Liver (tissue), 8 donors: ENCODE measurements at regions not wholly inside any gene's neighbourhood (a gene's known extent, or its start where the extent isn't known, plus 50 kb on each side); places are given as distances from the start of the nearest gene placed in this dataset.

Source experiments
- DNase-seq: peaks from one replicate; pipeline ENCODE4 v3.0.0-alpha.2; 2017; ENCODE audit warnings: low spot score
- H3K27ac ChIP-seq, 2 donors: one replicate each; pipeline ENCODE4 v1.7.0; 2013; ENCODE audit warnings: inconsistent platforms in 2 of 2, low read length in 2 of 2, control low read depth in 1 of 2, low read depth in 1 of 2, mild to moderate bottlenecking in 1 of 2
- H3K27me3 ChIP-seq, 4 donors: one replicate each; pipeline versions ENCODE4 v1.6.1 to v1.7.0; 2013; ENCODE audit warnings: low read length in 3 of 4, inconsistent platforms in 1 of 4, mild to moderate bottlenecking in 1 of 4, moderate library complexity in 1 of 4; ENCODE audit not compliant: control insufficient read depth in 4 of 4, insufficient read depth in 4 of 4
- H3K36me3 ChIP-seq, 4 donors: one replicate each; pipeline versions ENCODE4 v1.6.1 to v1.7.0; 2013; ENCODE audit warnings: low read length in 3 of 4, mild to moderate bottlenecking in 3 of 4, low read depth in 1 of 4, moderate library complexity in 1 of 4; ENCODE audit not compliant: control insufficient read depth in 4 of 4, insufficient read depth in 3 of 4
- H3K4me1 ChIP-seq, 4 donors: one replicate each; pipeline versions ENCODE4 v1.6.1 to v1.7.0; 2013; ENCODE audit warnings: low read length in 3 of 4, mild to moderate bottlenecking in 3 of 4, moderate library complexity in 1 of 4; ENCODE audit not compliant: control insufficient read depth in 4 of 4, insufficient read depth in 4 of 4
- H3K4me3 ChIP-seq, 3 donors: one replicate each; pipeline versions ENCODE4 v1.6.1 to v1.7.0; 2013; ENCODE audit warnings: low read length in 3 of 3, control low read depth in 1 of 3, low read depth in 1 of 3, mild to moderate bottlenecking in 1 of 3
- H3K9ac ChIP-seq, 2 donors: one replicate each; pipeline ENCODE4 v1.7.0; 2013; ENCODE audit warnings: low read length in 2 of 2, mild to moderate bottlenecking in 2 of 2, moderate library complexity in 2 of 2, control low read depth in 1 of 2, low read depth in 1 of 2
- H3K9me3 ChIP-seq, 4 donors: one replicate each; pipeline versions ENCODE4 v1.6.1 to v1.7.0; 2013; ENCODE audit warnings: low read length in 3 of 4; ENCODE audit not compliant: control insufficient read depth in 4 of 4
- ATF3 ChIP-seq: IDR thresholded peaks from 2 replicates; pipeline ENCODE4 v1.6.1; 2016; ENCODE audit warnings: antibody characterized with exemption
- CTCF ChIP-seq: fragments of 150-350 bp; IDR thresholded peaks from 2 replicates; pipeline ENCODE4 v1.5.1; 2017; ENCODE audit warnings: improper control_type of control experiment, low read depth, low read length; ENCODE audit not compliant: missing input control
- EGR1 ChIP-seq, 2 donors: IDR thresholded peaks; 2 replicates each; pipeline ENCODE4 v1.6.1; 2016 to 2018; ENCODE audit warnings: antibody characterized with exemption in 2 of 2, low read depth in 2 of 2
- FOXA1 ChIP-seq: IDR thresholded peaks from 2 replicates; pipeline ENCODE4 v1.6.1; 2016; ENCODE audit warnings: antibody characterized with exemption
- FOXA2 ChIP-seq: IDR thresholded peaks from 2 replicates; pipeline ENCODE4 v1.6.1; 2016; ENCODE audit warnings: antibody characterized with exemption
- GABPA ChIP-seq, 2 donors: IDR thresholded peaks in 1 of 2; conservative IDR thresholded peaks in 1 of 2; 2 replicates each; pipeline ENCODE4 v1.6.1; 2016; ENCODE audit warnings: antibody characterized with exemption in 2 of 2, mild to moderate bottlenecking in 1 of 2, moderate library complexity in 1 of 2
- HNF4A ChIP-seq, 2 donors: conservative IDR thresholded peaks; 2 replicates each; pipeline ENCODE4 v1.6.1; 2016; ENCODE audit warnings: antibody characterized with exemption in 2 of 2, mild to moderate bottlenecking in 2 of 2
- HNF4G ChIP-seq: IDR thresholded peaks from 2 replicates; pipeline ENCODE4 v1.6.1; 2016; ENCODE audit warnings: antibody characterized with exemption
- JUND ChIP-seq, 2 donors: IDR thresholded peaks; 2 replicates each; pipeline ENCODE4 v1.6.1; 2016; ENCODE audit warnings: antibody characterized with exemption in 2 of 2
- NR2F2 ChIP-seq: IDR thresholded peaks from 2 replicates; pipeline ENCODE4 v1.6.1; 2016; ENCODE audit warnings: antibody characterized with exemption
- RAD21 ChIP-seq, 2 donors: IDR thresholded peaks; 2 replicates each; pipeline ENCODE4 v1.6.1; 2016; ENCODE audit warnings: antibody characterized with exemption in 2 of 2, mild to moderate bottlenecking in 2 of 2
- REST ChIP-seq: IDR thresholded peaks from 2 replicates; pipeline ENCODE4 v1.6.1; 2016; ENCODE audit warnings: antibody characterized with exemption, mild to moderate bottlenecking
- RXRA ChIP-seq, 2 donors: IDR thresholded peaks; 2 replicates each; pipeline ENCODE4 v1.6.1; 2017 to 2018; ENCODE audit warnings: antibody characterized with exemption in 2 of 2, mild to moderate bottlenecking in 1 of 2
- SP1 ChIP-seq: IDR thresholded peaks from 2 replicates; pipeline ENCODE4 v1.6.1; 2018; ENCODE audit warnings: antibody characterized with exemption, mild to moderate bottlenecking
- TAF1 ChIP-seq: conservative IDR thresholded peaks from 2 replicates; pipeline ENCODE4 v1.6.1; 2016; ENCODE audit warnings: antibody characterized with exemption, mild to moderate bottlenecking
- YY1 ChIP-seq: IDR thresholded peaks from 2 replicates; pipeline ENCODE4 v1.6.1; 2016; ENCODE audit warnings: antibody characterized with exemption, mild to moderate bottlenecking
- ZBTB33 ChIP-seq: IDR thresholded peaks from 2 replicates; pipeline ENCODE4 v1.6.1; 2016; ENCODE audit warnings: antibody characterized with exemption
- WGBS: extraction: QIAGEN DNeasy Blood & Tissue Kit; methylation state at CpG from one replicate; pipeline ENCODE4 v1.1.7; 2013; 5-methylcytosine and 5-hydroxymethylcytosine counted together
- donor health status: healthy.
- donor health status: healthy.
- donor health status: healthy.
- donor health status: healthy.
- donor health status: healthy.

- Histone ChIP-seq H3K4me3 (no peak overlapping the region), H3K9me3 (peaks cover 3 to 6% (median 5%) of the 10 kb centered on the region in 4 donors), H3K27ac (no peak overlapping the region), H3K9ac (no peak overlapping the region), H3K27me3 (no peaks in the 10 kb centered on the region), H3K36me3 (no peaks in the 10 kb centered on the region), H3K4me1 (no peaks in the 10 kb centered on the region)
- no peak for DNase-seq
- no peak for TF ChIP-seq SP1
- TF ChIP-seq FOXA1 = no peak
- no peak for TF ChIP-seq JUND (IDR thresholded peaks at IDR 0.05)
- no peak for TF ChIP-seq HNF4G
- no peak for TF ChIP-seq YY1
- TF ChIP-seq TAF1 = no peak
- TF ChIP-seq CTCF = no peak
- no peak for TF ChIP-seq RAD21 (IDR thresholded peaks at IDR 0.05)
- TF ChIP-seq HNF4A (conservative IDR thresholded peaks at IDR 0.05) = no peak
- TF ChIP-seq ATF3 = no peak
- TF ChIP-seq EGR1 (IDR thresholded peaks at IDR 0.05; ENCODE audit: low read depth in 2 of 2) = no peak
- no peak for TF ChIP-seq RXRA (IDR thresholded peaks at IDR 0.05)
- no peak for TF ChIP-seq REST
- TF ChIP-seq NR2F2 = no peak
- TF ChIP-seq FOXA2 = no peak
- TF ChIP-seq ZBTB33 = no peak
- WGBS = 74% methylated on average over 4 of the region's 4 CpGs
Observed at GRCh38 chr2:240344904-240345303, 90.6 kb upstream of the GPC1 start.

GRCh38 chr2:240346015-240346752 is 89.3 kb upstream of the GPC1 start:
- H3K27me3 ChIP-seq = no peaks in the 10 kb centered on the region
- no peaks in the 10 kb centered on the region for H3K36me3 ChIP-seq
- no peak for DNase-seq
- H3K9me3 ChIP-seq = peaks cover 3 to 6% (median 5%) of the 10 kb centered on the region in 4 donors
- H3K27ac ChIP-seq = no peak overlapping the region
- no peak overlapping the region for H3K4me3 ChIP-seq
- H3K4me1 ChIP-seq = peaks cover 0 to 3% (median 0%) of the 10 kb centered on the region in 4 donors
- WGBS = 89% methylated on average over 16 of the region's 16 CpGs
- no peak overlapping the region for H3K9ac ChIP-seq
- TF ChIP-seq FOXA1 = no peak
- TF ChIP-seq ZBTB33 = no peak
- TF ChIP-seq FOXA2 = no peak
- no peak for TF ChIP-seq EGR1 (IDR thresholded peaks at IDR 0.05; ENCODE audit: low read depth in 2 of 2)
- TF ChIP-seq YY1 = no peak
- no peak for TF ChIP-seq RAD21 (IDR thresholded peaks at IDR 0.05)
- no peak for TF ChIP-seq RXRA (IDR thresholded peaks at IDR 0.05)
- TF ChIP-seq TAF1 = no peak
- no peak for TF ChIP-seq SP1
- no peak for TF ChIP-seq HNF4G
- no peak for TF ChIP-seq ATF3
- TF ChIP-seq CTCF = no peak
- TF ChIP-seq GABPA (IDR thresholded peaks at IDR 0.05 in 1 of 2, conservative IDR thresholded peaks at IDR 0.05 in 1 of 2) = no peak
